ENCODE measurements at regions not wholly inside any gene's neighbourhood (a gene's known extent, or its start where the extent isn't known, plus 50 kb on each side); places are given as distances from the start of the nearest gene placed in this dataset.
"Not testable (repeated sequence)": the region's sequence is repeated elsewhere in the genome, so short reads cannot be mapped to it uniquely, and the experiment has no call there.

GRCh38 chr12:124217508-124218242, 77.2 kb upstream of the RFLNA start:
- no peak for DNase-seq (ENCODE audit: low read depth in 2 of 3, low spot score in 2 of 3)

- no peak for DNase-seq (ENCODE audit: low read depth in 2 of 3, low spot score in 2 of 3)
These were observed 76.7 kb upstream of the RFLNA start for GRCh38 chr12:124218243-124218560.

GRCh38 chr12:124218650-124219049, 76.2 kb upstream of the RFLNA start:
- DNase-seq (ENCODE audit: low read depth in 2 of 3, low spot score in 2 of 3): not testable (repeated sequence)

- no peak for DNase-seq (ENCODE audit: low read depth in 2 of 3, low spot score in 2 of 3)
These were observed 72.3 kb upstream of the RFLNA start for GRCh38 chr12:124222368-124223245.

GRCh38 chr12:124223733-124224138, 71.2 kb upstream of the RFLNA start:
- peak in 1 of 3 experiments; percentile 2 for DNase-seq (ENCODE audit: low read depth in 2 of 3, low spot score in 2 of 3)

- no peak for DNase-seq (ENCODE audit: low read depth in 2 of 3, low spot score in 2 of 3)
These were observed 70.3 kb upstream of the RFLNA start for GRCh38 chr12:124224535-124225110.

GRCh38 chr12:124225730-124226129, 69.2 kb upstream of the RFLNA start:
- DNase-seq (ENCODE audit: low read depth in 2 of 3, low spot score in 2 of 3): no peak

GRCh38 chr12:124227951-124228711, 66.8 kb upstream of the RFLNA start:
- DNase-seq (ENCODE audit: low read depth in 2 of 3, low spot score in 2 of 3): no peak

- no peak for DNase-seq (ENCODE audit: low read depth in 2 of 3, low spot score in 2 of 3)
These were observed 65.4 kb upstream of the RFLNA start for GRCh38 chr12:124229520-124229919.

- no peak for DNase-seq (ENCODE audit: low read depth in 2 of 3, low spot score in 2 of 3)
These were observed 64.7 kb upstream of the RFLNA start for GRCh38 chr12:124230117-124230757.

- no peak for DNase-seq (ENCODE audit: low read depth in 2 of 3, low spot score in 2 of 3)
These were observed 64.1 kb upstream of the RFLNA start for GRCh38 chr12:124230789-124231188.

GRCh38 chr12:124231980-124232653, 62.8 kb upstream of the RFLNA start:
- no peak for DNase-seq (ENCODE audit: low read depth in 2 of 3, low spot score in 2 of 3)

GRCh38 chr12:124232654-124232987, 62.3 kb upstream of the RFLNA start:
- no peak for DNase-seq (ENCODE audit: low read depth in 2 of 3, low spot score in 2 of 3)

- no peak for DNase-seq (ENCODE audit: low read depth in 2 of 3, low spot score in 2 of 3)
These were observed 61.7 kb upstream of the RFLNA start for GRCh38 chr12:124233041-124233796.

GRCh38 chr12:124233846-124234640, 60.9 kb upstream of the RFLNA start:
- no peak for DNase-seq (ENCODE audit: low read depth in 2 of 3, low spot score in 2 of 3)

GRCh38 chr12:124236625-124237031, 58.3 kb upstream of the RFLNA start:
- DNase-seq (ENCODE audit: low read depth in 2 of 3, low spot score in 2 of 3): no peak

- DNase-seq (ENCODE audit: low read depth in 2 of 3, low spot score in 2 of 3): no peak
These were observed 56.0 kb upstream of the RFLNA start for GRCh38 chr12:124238886-124239285.

- DNase-seq (ENCODE audit: low read depth in 2 of 3, low spot score in 2 of 3): no peak
These were observed 54.4 kb upstream of the RFLNA start for GRCh38 chr12:124240493-124240892.
